SU-DHL-6 (cell line): ENCODE measurements at regions not wholly inside any gene's neighbourhood (a gene's known extent, or its start where the extent isn't known, plus 50 kb on each side); places are given as distances from the start of the nearest gene placed in this dataset.

ENCODE experiments used
- EZH2phosphoT487 ChIP-seq: fragments of 200-600 bp; sonication (generic), shearing (Covaris generic); conservative IDR thresholded peaks from 2 replicates; pipeline ENCODE4 v1.6.1; 2018; ENCODE audit warnings: mild to moderate bottlenecking, antibody characterized with exemption, low read length, moderate library complexity, mixed read lengths
- TF ChIP-seq, protein P1 (sequence below): fragments of 200-600 bp; sonication (generic); IDR thresholded peaks from one replicate; pipeline ENCODE4 v1.5.1; 2017; ENCODE audit warnings: antibody characterized with exemption, mild to moderate bottlenecking, low read length, moderate library complexity; ENCODE audit not compliant: insufficient read depth, poor library complexity, severe bottlenecking

- TF ChIP-seq, protein P1, sequence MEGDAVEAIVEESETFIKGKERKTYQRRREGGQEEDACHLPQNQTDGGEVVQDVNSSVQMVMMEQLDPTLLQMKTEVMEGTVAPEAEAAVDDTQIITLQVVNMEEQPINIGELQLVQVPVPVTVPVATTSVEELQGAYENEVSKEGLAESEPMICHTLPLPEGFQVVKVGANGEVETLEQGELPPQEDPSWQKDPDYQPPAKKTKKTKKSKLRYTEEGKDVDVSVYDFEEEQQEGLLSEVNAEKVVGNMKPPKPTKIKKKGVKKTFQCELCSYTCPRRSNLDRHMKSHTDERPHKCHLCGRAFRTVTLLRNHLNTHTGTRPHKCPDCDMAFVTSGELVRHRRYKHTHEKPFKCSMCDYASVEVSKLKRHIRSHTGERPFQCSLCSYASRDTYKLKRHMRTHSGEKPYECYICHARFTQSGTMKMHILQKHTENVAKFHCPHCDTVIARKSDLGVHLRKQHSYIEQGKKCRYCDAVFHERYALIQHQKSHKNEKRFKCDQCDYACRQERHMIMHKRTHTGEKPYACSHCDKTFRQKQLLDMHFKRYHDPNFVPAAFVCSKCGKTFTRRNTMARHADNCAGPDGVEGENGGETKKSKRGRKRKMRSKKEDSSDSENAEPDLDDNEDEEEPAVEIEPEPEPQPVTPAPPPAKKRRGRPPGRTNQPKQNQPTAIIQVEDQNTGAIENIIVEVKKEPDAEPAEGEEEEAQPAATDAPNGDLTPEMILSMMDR: no peak
- no peak for TF ChIP-seq EZH2phosphoT487
Observed at GRCh38 chr1:147478521-147478920, 62.8 kb upstream of the BCL9 start.
